Inferior parietal cortex (tissue), 1 donor: ENCODE measurements at regions not wholly inside any gene's neighbourhood (a gene's known extent, or its start where the extent isn't known, plus 50 kb on each side); places are given as distances from the start of the nearest gene placed in this dataset.
"Not testable (repeated sequence)": the region's sequence is repeated elsewhere in the genome, so short reads cannot be mapped to it uniquely, and the experiment has no call there.

Experiments used
- DNase-seq: peaks from one replicate; pipeline ENCODE4 v3.0.0-alpha.2; 2016; ENCODE audit errors: extremely low spot score

DNA sequence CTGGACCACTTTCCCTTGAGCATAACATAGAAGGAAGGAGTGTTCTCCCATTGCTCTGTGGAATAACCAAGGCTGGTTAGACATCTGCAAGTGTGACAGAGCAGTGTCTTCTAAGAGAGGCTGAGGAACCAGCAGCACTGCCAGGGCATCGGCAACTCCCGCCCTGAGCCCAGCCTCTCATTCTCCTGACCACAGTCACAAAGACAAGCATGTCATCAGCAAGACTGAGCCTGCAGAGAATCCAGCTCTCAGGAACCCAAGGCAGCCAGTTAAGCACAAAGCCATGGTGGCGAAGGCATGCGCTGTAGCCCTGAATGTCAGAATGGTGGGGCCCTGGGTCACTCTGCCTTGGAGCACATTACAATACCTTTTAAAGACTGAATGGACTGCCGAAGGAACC is 253.9 kb downstream of the AGTPBP1 start:
- DNase-seq: no peak

- no peak for DNase-seq
These were observed 257.5 kb downstream of the AGTPBP1 start for GRCh38 chr9:85484235-85484634.

GRCh38 chr9:85483208-85483607 is 258.5 kb downstream of the AGTPBP1 start:
- no peak for DNase-seq

DNA sequence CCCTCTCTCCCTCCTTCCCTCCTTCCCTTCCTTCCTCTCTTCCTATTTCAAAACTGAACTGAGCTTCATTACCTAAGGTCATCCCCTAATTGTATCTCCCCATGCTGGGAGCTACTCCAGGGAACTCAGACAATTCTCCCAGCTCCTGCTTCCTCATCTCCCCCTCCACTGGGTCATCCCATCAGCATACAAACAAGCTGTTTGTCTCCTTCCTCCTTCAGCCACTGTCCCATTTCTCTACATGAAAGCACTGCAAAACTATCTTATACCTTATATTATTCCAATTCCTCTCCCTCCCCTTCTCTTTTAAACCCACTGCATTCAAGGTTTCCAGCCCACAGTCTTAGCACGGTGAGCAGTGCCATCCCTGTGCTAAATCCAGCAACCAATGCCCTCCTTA is 262.4 kb downstream of the AGTPBP1 start:
- DNase-seq: no peak

- DNase-seq: no peak
These were observed 262.9 kb downstream of the AGTPBP1 start for GRCh38 chr9:85478847-85479246.

DNA sequence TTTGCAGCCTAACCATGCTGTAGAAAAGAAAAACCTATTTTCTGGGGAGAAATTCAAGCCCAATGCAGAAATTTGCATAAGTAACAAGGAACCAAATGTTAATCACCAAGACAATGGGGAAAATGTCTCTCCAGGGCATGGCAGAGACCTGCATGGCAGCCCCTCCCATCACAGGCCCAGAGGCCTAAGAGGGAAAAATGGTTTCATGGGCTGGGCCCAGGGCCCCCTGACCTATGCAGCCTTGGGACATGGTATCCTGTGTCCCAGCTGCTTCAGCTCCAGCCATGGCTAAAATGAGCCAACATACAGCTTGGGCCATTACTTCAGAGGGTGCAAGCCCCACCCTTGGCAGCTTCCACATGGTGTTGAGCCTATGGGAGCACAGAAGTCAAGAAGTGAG is 266.9 kb downstream of the AGTPBP1 start:
- DNase-seq: not testable (repeated sequence)

GRCh38 chr9:85471791-85472190 is 270.0 kb downstream of the AGTPBP1 start:
- no peak for DNase-seq

DNA sequence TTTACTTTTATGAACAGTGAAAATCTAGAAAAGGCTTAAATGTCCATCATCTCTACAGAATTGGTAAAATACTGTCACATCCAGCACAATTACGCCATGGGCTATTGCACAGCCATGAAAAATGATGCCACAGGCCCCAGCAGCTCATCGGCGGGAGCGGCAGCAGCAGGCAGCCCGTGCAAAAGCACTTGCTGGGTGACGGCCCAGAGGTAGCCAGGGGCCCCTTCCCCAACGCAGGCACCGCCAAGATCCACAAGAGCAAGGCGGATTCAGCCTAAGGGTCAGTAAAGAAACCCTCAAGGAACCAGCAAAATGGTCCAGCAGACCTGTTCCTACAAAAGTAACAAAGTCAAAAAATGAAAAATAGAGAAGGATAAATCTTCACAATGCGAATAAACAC is 272.7 kb downstream of the AGTPBP1 start:
- DNase-seq: no peak

- no peak for DNase-seq
These were observed 274.9 kb downstream of the AGTPBP1 start for GRCh38 chr9:85466834-85467233.

DNA sequence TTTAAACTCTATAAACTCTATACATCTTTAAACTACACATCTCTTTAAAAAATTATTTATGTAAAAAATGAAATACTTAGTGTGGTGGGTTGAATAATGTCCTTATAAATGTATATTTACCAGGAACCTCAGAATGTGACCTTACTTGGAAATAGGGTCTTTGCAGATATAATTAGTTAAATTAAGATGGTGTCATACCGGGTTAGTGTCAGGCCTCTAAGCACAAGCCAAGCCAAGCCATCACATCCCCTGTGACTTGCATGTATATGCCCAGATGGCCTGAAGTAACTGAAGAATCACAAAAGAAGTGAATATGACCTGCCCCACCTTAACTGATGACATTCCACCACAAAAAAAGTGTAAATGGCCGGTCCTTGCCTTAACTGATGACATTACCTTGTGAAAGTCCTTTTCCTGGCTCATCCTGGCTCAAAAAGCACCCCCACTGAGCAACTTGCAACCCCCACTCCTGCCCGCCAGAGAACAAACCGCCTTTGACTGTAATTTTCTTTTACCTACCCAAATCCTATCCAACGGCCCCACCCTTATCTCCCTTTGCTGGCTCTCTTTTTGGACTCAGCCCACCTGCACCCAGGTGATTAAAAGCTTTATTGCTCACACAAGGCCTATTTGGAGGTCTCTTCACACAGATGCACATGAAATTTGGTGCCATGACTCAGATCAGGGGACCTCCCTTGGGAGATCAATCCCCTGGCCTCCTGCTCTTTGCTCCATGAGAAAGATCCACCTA is 283.5 kb downstream of the AGTPBP1 start:
- not testable (repeated sequence) for DNase-seq

- DNase-seq: no peak
These were observed 287.9 kb downstream of the AGTPBP1 start for GRCh38 chr9:85453850-85454249.

GRCh38 chr9:85452841-85453240 is 288.9 kb downstream of the AGTPBP1 start:
- DNase-seq: no peak

- DNase-seq: no peak
These were observed 290.1 kb downstream of the AGTPBP1 start for GRCh38 chr9:85451680-85452079.

DNA sequence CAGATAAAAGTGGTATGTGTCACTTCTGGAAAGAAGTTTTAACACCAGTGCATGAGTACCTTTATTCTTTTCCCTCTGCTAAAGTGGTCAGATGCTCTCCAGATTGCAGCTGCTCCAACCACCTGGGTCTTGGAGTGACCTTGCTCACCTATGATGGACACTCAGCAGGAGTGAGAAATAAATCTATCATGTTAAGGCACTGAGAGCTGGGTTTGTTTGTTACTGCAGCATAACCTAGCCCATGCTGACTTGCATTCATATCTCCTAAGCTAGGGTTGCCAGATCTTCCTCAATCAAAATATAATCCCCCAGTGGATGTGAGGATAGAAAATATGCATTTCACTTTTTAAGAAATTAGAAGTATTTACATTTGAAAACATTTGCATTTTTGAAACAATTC is 295.9 kb downstream of the AGTPBP1 start:
- DNase-seq: no peak

DNA sequence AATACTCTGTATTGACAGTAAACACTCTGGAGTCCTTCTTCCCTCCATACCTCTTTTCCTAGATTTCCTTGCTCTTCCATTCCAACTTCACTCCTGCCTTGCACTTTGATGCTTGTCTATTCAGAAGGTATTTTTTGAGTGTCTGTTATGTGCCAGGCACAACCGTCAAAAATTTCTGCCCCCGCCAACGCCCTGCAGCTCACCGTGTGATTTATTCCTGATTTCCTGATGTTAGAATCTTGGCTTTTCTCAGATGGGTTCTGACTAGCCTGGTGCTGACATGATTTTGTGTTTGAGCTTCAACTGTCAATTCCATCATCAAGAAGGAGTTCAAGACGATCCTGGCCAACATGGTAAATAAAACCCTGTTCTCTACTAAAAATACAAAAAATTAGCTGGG is 297.5 kb downstream of the AGTPBP1 start:
- DNase-seq: no peak

DNA sequence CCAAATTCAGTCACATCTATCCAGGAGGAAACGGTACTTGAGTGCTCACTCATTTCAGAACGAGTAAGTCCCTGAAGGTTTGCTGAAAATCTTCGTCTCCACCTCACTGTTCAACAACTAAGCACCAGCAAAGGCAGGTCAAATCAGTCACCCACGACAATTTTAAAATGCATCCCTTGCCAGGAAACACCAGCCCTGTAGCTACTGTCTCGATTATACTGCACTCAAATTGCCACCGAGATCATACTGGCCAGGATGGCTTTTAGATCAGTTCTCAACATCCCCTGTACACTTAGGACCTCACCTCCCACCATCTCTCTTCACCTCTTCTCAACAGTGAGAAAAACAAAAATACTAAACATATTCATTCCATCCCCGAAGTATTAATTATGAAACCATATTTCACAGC is 298.6 kb downstream of the AGTPBP1 start:
- DNase-seq: no peak

DNA sequence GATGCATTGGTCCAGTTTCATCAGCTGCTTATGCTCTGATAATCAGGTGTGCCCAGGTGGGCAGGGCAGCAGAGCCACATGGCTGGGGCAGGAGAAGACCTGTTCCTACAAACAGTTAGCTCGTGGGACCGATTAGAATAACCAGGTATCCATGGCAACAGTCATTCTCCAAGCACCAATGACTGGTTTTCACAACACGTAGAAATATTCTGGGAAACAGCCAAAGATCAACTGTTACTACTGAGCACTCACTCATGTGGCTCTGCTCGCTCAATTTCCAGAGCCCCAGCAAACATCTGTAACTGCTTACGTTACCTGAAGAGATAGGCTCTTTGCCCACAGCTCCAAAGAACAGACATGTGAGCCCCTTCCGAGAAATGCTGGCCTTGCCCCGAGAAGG is 302.0 kb downstream of the AGTPBP1 start:
- DNase-seq: no peak

GRCh38 chr9:85433956-85434355 is 307.8 kb downstream of the AGTPBP1 start:
- DNase-seq: not testable (repeated sequence)

GRCh38 chr9:85433551-85433950 is 308.2 kb downstream of the AGTPBP1 start:
- DNase-seq: not testable (repeated sequence)

GRCh38 chr9:85433046-85433445 is 308.7 kb downstream of the AGTPBP1 start:
- DNase-seq: no peak

- DNase-seq: no peak
These were observed 309.2 kb downstream of the AGTPBP1 start for GRCh38 chr9:85432599-85432998.

DNA sequence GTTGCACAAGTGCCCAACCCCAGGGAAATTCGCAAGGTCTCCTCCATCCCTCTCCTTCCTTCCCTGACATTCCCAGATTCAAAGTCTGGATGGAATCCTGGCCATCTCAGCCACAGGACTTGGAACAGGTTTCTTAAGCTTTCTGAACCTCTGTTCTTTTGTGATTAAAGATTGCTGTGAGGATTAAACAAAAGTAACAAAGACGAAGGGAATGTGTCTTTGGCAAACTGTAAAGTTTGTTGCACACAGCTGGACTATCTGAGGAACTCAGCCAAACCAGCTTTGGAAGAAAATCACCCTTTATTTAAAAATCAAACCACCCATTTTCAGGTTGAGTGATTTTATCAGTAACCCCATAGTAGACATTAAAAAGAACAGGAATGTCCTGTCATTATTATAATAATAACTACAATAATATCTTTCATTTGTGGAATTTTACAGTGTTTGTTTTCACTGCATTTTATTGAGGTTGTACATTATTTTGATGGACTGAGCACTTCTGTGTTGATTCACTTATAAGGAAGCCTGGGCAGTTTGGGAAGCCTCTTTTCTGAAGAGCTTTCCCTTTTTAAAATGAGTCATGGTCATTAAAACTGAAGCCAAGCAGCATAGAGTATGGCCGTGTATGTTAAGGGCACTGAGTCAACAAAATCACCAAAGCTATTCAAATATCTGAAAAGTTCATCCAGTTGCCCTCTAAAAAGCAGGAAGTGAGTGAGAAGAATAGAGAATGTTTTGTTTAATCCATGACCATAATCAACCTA is 310.2 kb downstream of the AGTPBP1 start:
- no peak for DNase-seq

GRCh38 chr9:85430659-85431338 is 311.0 kb downstream of the AGTPBP1 start:
- no peak for DNase-seq
